GM18873 (cell line): ENCODE measurements at regions not wholly inside any gene's neighbourhood (a gene's known extent, or its start where the extent isn't known, plus 50 kb on each side); places are given as distances from the start of the nearest gene placed in this dataset.
"Not testable (repeated sequence)": the region's sequence is repeated elsewhere in the genome, so short reads cannot be mapped to it uniquely, and the experiment has no call there.

Experiments
- ATAC-seq: cut with Tn5 transposase; IDR thresholded peaks from one replicate; pipeline ENCODE4 v1.9.1; 2021; ENCODE audit warnings: mild to moderate bottlenecking, moderate library complexity, moderate number of reproducible peaks; ENCODE audit not compliant: unreplicated experiment, low FRiP score

DNA sequence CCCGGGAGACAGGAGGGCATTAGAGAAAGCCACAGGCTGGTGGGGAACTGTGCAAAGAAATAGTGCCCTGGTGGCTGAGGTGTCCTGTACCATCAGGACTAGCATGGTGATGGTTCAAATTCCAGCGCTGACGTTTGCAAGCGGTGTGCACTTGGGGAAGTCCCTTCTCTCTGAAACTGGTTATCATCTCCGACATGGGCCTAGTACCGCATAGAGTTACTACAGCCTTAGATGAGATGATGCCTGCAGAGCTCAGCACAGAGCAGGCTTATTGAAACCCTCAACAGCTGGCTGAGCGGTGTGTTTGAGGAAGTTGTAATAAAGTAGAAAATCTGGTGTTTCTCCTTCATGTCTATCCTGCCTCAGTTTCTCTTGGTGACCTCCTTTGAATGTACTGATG lies 136.7 kb upstream of the WSCD1 start:
- no peak for ATAC-seq

DNA sequence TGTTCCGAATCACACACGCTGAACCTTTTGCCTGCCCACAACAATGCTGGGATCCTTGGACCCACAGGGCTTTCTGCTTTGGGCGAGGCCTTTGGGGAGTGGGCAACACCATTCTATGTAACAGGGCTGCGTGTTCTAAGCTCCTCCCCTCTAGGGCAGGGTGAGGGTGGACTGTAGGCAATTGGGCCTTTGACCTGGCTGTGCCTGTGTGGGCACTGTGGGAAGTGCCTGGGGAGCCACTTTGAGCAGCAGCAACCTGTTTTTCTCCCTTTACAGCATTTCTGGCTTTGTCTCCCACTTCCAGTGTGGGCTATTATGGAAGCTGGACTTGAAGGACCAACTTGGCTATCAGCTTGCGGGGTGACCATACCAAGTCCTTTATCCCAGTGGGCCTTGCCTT lies 128.9 kb upstream of the WSCD1 start:
- ATAC-seq, result no peak

DNA sequence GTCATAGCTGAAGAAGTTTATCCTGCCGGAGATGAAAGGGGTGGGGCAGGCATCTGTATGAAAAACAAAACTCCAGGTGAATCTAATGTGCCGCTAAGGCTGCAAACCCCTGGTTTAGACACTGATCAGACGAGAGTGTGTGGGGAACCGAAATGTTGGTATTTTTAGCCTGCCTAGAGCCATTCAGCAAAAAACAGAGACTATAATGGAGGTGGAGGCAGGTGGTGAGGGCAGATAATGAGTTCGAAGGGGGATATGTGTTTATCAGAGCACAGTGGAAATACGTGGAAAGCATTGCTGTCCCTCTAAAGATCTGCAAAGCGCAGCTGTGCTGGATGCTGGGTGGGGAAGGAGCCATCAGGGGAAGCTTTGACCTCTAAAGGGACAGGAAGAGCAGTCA lies 127.5 kb upstream of the WSCD1 start:
- ATAC-seq, result no peak

DNA sequence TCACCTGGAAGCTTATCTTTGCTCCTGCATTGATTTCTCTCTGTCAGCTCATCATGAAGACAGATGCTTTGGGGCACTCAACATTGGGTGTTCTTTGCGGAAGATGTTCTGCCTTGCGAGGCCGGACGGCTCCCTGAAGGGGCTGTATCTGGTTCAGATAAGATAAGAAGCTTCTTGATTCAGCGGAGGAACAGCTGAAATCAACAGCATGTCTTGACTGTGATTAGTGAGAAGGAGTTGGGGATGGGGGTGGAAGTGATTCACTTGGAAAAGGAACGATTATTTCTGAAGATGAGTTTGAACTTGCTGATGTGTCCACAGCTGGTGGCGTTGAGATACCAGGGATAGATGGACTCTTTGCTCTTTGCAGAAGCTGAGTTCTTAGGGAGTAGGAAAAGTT lies 126.9 kb upstream of the WSCD1 start:
- no peak for ATAC-seq

DNA sequence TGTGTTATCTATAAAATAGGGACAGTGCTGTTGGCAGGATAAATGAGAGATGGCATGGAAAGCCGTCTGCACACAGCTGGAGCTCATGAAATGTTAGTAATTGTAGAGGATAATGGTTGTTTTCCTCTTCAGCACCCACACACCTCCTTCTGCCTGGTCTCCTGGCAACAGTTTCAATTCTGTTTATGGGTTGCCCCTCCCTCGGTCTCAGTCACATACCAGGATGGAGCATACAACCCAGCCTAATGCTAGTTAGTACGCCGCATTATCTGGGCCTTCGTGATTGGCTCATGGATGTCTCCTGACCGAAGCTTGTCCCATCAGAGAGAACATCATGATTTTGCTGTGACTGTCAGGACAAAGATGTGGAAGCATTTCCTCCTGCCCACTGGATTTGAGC lies 126.2 kb upstream of the WSCD1 start:
- no peak for ATAC-seq

DNA sequence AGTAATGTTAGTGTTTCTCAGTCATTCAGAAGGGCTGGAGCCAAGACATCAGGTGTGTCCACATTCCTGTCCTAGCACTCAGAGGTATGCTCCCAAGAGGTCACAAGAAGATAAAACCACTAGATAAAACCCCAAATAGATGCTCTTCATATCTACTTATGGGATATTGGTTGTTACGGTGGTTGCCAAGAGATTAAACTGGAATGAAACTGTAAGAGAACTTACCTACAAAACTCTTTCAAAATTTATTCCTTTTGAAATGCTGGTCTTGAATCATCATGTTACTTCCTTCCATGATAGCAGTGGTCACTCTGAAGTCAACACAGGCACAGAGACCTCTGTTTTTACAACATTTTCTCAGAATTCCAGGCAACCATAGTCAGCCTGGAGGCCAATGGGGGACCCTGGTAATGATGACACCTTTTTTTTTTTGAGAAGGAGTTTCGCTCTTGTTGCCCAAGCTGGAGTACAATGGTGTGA lies 122.4 kb upstream of the WSCD1 start:
- ATAC-seq, result no peak

DNA sequence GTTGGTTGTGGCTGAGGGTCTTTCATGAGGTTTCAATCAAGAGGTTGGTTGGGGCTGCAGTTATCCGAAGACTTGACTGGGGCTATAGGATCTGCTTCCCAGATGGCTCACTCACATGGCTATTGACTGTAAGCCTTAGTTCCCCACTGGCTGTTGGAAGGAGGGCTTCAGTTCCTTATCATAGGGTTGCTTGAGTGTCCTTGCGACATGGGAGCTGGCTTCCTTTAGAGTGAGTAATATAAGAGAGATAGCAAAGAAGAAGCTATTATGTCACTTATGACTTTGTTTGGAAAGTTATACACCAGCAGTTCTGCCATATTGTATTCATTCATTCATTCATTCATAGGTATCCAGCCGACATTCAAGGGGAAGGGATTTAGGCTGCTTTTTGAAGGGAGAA lies 121.4 kb upstream of the WSCD1 start:
- no peak for ATAC-seq

DNA sequence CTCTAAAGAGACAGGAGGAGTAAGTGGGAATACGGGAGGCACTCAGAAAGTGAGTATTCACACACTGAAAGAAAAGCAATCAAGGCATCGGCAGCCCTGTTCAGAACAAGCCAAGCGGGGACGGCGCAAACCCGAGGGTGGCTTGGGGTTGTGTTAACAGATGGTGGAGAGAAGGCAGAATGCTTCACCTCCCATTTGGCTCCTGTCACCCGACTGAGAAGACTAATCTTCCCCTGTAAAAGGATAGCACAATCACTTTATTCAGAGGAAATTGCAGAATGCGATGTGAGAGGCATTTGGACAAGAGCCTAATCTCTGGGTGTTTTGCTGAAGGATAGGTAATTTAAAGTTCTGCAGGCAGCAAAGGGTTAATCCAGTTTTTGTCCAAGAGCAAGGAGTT lies 119.3 kb upstream of the WSCD1 start:
- ATAC-seq, result no peak

DNA sequence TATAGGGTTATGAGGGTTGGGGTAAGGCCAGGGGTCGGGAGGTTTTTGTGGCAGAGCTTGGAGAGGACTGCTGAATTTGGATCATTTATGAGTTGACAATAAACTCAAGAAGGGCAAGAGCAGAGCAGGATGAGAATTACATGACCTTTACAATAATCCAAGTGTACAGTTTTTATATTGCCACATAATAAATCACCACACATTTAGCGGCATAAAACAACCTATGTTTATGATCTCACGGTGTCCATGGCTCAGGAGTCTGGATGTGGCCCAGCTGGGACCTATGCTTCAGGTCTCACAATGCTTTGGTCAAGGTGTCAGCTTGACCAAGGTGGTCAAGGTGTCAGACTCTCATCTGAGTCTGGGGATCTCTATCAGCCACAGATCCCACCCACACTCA lies 118.3 kb upstream of the WSCD1 start:
- ATAC-seq, result no peak

DNA sequence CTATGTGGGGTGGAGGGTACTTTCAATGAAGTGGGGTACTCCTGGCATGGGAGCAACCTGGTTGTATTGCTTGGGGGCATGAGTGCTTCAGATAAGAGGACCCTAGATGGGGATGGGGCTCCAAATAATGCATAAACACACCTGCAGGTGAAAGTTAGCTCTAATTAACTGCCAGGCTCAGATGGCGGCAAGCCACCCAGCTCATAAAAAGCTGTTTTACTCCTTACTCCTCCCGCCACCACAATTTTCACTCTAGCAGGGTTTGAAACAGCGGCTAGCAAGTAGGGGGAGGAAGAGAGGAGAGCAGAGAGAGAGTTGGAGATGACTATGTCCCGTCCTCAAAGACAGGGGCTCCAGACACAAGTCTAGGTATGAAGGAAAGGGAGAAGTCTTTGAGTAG lies 117.7 kb upstream of the WSCD1 start:
- no peak for ATAC-seq

DNA sequence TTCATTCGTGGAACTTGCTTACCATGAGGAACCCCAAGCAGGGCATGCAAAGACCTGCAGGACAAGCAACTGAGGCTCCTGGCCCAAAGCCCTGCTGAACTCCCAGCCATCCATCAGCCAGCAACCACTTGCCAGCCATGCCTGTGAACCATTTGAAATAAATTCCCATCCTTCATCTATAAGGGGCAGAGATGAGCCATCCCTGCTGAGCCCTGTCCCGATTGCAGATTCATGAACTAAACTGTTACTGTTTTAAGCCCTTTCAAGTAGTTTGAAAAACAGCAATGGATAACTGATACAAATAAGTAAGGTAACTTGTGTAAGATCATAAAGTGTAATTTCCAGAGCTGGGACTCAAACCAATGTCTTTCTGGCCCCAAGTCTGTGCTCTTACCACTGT lies 114.4 kb upstream of the WSCD1 start:
- ATAC-seq, result no peak

DNA sequence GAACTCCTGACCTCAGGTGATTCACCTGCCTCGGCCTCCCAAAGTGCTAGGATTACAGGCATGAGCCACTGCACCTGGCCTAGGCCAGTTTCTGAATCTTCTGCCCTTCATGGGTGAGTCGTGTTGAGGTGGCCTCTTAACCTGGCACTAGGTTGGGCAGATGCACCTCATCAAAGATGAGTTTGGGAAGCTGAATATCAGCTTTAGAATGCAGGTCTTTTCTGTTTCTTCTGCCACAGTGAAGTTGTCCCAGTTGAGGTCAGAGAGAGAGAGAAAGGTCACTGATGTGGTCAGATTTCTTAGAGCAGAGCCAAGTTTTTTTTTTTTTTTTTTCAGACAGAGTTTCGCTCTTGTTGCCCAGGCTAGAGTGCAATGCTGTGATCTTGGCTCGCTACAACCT lies 111.3 kb upstream of the WSCD1 start:
- no peak for ATAC-seq

DNA sequence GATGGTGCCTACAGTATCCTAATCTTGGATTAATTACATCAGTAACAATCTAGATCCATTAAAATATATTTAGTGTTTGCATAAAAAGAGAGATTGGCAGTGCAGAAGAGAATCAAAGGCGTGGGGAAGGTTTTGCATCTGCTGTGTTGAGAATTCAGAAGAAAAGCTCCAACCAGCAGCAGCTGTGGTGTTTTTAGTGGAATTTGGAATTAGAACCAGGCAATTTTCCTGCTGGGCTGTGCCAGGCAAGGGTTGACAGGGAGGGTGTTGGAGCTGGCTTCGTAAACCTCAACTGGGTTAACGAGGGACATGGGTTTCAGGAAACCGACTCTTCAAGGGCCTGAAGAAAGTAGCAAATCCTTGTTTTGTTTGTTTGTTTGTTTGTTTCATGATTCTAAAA lies 107.8 kb upstream of the WSCD1 start:
- ATAC-seq, result no peak

DNA sequence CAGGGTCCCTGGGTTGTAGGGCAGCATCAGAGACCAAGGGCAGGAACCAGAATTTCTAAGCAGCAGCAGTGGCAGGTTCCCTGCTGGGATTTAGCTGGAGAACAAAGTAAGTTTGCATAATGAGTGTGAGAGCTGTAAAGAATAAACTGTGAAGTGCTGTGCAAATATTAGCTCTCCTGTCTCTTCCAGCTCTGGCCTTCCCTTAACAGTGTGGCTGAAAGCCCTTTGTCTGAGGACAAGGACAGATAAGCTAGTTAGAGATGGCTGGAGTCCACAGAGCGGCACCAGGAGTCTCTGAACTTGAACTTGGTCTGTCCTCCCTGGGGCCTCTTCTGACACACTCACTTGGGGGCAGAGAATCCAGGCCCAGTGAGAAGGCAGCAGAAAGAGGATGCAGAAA lies 98.2 kb upstream of the WSCD1 start:
- ATAC-seq, result no peak

DNA sequence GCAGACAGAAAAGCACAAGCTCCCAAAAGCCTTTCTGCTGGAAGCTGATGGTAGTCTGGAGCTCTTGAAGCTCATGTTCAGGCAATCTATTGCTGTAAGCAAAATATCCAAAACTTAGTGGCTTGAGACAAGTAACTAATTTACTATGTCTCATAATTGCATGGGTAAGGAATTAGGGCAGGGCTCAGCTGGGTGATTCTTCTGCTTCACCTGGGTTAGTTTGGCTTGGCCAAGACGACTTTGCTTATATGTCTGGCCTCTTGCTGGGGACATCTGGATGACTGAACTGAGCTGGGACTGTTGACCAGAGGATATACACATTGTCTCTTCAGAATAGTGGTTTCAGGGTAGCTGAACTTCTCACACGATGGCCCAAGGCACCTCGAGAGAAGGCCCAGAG lies 96.8 kb upstream of the WSCD1 start:
- no peak for ATAC-seq

DNA sequence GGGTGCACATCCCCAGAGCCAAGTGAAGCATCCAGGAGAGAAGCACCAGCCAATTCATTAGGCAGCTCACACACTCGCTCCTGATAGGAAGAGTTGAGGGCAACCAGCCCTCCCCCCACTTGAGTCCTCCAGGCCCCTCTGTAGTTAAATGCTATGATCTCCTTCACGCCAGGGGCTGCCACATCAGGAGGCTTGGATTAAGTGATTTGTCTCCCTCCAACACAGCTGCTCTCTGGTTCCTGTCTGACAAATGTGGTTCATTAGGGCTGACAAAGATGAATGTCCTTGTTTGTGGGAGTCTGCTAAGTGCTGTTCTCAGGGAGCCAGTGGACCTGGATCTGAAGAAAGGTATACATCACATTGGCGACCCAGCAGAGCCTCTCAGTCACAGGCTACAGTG lies 94.5 kb upstream of the WSCD1 start:
- no peak for ATAC-seq

DNA sequence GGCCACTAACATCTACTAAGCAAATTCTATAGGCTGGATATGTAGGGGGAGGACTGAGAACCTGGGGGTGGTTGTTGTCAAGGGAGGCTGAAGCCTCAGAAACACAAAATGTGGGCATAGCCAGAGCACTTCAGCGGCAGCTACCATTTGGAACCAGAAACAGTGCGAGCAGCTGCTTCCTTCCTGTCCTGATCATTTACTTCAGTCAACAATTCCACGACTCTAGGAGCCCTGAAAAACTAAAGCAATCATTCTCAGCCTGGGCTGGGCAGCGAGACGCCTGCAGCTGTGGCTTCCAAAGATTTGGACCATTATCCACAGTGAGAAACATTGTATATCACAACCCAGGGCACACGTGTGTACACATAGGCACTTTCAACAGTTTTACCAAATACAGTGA lies 93.9 kb upstream of the WSCD1 start:
- no peak for ATAC-seq

DNA sequence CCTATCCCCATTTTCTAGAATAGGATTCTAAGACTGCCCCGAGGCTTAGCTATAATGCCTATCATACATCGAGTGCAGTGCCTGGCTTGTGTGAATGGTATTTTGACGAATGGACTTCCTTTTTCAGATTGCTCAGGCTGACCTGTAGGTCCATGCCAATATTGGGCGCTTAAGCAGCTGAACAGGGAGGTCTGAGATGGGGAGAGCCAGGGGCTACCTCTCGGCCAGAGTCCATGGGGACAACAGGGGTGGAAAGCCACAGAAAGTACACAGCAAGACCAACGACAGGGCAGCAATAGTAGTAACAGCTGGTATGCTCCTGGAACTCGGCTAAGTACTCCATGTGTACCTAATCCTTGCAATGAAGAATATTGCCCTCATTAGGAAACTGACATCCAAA lies 91.7 kb upstream of the WSCD1 start:
- no peak for ATAC-seq

DNA sequence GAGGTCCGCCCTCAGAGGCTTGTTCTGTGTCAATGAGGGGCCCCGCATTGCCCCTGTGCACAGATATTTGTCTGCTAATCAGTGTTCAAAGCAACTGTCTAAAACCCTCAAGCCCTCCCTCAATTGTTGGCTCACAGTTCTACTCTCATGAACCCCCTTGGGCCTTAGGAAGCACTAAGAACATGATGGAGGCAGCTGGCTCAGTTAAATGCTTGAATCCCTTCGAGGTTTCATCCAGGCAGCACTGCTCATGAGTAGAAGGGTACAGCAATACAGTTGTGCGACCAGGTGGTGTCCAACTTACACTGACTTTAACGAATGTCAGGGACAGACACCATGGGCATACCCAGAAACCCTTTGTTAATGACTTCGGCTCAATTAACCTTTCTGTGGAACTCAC lies 89.2 kb upstream of the WSCD1 start:
- no peak for ATAC-seq

DNA sequence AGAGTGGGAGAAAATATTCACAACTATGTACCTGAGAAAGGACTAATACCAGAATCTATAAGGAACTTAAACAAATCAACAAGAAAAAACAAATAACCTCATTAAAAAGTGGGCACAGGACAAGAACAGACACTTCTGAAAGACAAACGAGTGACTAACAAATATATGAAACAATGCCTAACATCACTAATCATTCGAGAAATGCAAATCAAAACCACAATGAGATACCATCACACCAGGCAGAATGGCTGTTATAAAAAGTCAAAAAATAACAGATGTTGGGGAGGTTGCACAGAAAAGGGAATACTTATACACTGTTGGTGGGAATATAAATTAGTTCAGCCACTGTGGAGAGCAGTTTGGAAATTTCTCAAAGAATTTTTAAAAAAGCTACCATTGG lies 83.5 kb upstream of the WSCD1 start:
- ATAC-seq, result no peak

DNA sequence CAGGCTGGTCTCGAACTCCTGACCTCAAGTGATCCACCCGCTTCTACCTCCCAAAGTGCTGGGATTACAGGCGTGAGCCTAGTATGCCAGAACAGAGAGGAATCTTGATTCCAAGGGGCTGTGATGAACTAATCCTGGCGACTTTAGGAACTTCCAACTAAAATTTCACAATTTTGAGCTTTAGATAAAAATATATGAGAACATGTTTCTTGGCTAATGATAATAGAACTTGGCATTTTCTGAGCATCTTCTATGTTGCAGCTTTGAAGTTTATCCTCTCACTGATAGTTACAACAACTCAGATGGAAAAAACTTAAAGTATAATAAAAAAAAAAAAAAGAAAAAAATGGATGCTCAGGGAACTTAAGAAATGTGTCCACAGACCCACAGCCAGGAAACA lies 69.8 kb upstream of the WSCD1 start:
- ATAC-seq, result no peak

DNA sequence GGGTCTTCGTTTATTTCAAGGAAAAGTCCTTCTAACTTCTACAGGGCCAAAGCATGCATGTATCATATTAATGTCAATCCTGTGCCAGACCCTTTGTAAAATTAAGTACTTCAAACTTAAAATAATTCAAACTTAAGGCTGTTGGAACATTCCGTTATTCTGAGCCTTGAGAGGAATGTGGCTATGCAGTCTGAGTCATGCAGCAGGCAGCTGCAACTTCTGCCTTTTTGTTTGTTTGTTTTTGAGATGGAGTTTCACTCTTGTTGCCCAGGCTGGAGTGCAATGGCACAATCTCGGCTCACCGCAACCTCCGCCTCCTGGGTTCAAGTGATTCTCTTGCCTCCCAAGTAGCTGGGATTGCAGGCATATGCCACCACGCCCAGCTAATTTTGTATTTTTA lies 67.0 kb upstream of the WSCD1 start:
- not testable (repeated sequence) for ATAC-seq

DNA sequence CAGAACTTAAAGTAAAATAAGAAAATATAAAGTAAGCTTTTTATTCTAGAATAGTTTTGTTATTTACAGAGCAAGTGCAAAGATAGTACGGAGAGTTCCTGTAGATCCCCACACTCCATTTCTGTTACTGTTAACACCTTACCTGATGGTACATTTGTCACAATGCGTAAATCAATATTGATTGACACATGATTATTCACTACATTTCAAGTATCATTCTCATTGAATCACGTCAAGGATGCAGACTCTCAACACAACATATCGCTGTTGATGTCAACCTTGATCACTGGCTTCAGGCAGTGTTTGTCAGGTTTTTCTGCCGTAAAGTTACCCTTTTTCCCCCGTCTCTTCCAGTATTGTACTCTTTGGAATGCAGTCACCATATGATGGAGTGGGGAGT lies 64.2 kb upstream of the WSCD1 start:
- ATAC-seq, result no peak

DNA sequence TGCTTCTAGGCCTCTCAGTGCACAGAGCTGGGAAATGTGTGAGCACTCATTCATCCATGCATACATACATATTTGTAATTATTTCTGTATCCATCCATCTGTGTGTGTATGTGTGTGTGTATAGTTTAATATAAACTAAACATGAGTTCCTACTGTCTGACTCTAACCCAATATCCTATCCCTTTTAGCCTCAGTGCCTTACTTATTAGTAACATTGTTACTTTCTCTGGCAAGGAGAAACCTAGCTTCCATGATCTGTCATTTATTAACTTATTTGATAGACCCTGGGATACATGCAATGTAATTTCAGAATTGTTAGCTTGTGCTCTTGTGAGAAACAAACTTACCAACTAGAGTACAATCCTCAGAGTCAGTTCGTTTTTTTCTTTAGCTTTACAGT lies 59.0 kb upstream of the WSCD1 start:
- ATAC-seq, result no peak
